Umbilical cord (tissue), 1 donor: ENCODE measurements at regions not wholly inside any gene's neighbourhood (a gene's known extent, or its start where the extent isn't known, plus 50 kb on each side); places are given as distances from the start of the nearest gene placed in this dataset.

ENCODE experiments used
- DNase-seq: peaks from one replicate; pipeline ENCODE4 v3.0.0-alpha.2; 2015; ENCODE audit warnings: low spot score

DNA sequence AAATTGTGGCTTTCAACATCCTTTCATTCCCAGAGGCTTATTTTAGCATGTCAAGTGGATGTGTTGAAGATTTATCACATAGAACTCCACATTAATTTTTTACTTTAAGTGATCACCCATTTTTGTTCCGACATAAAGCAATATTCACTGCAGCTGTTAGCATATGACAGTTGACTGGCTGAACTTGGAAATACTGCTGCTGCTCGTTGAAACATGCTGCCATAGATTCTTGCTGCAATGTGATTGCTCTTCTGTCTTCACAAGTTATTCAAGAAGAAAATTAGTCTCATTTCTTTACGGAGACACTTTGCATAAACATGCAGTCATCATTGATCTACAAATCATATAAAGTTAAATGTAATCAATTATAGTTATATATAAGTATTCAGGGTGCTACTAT lies 248.4 kb downstream of the SAMD5 start:
- no peak for DNase-seq

DNA sequence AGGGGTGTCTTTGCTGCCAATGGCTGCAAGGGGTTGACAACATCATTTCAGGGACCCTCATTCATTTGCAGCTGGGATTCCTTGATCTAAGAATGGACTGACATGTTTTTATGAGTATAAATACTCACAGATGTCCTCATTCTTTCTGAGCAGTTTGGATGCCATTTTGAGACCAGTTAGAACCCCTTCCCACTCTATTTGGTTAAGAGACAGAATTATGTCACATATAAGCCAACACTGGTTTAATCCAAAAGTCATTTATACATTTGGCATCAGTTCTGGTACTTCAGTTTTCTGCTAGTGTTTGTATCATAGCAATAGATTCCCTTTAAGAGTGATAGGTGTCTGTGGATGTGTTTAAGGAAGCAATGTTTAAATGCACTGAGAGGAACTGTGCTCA lies 248.8 kb downstream of the SAMD5 start:
- DNase-seq: no peak

DNA sequence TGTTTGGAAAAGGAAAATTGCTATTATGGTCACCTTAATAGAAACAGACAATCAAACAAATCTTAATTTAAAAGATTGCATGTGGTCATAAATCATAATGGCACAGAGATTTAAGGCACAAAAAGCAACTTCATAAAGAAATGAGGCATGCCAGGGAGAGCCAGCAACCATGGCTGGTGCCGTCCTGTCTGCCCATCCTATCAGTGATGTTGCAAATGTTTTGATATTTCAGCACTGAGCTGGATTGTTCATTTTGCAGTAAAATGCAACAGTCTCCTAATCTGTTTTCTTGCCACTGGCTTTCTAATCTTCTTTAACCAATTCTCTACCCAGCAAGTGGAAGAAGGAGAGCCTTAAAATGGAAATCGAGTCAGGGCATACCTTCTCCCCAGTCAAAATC lies 249.8 kb downstream of the SAMD5 start:
- no peak for DNase-seq

DNA sequence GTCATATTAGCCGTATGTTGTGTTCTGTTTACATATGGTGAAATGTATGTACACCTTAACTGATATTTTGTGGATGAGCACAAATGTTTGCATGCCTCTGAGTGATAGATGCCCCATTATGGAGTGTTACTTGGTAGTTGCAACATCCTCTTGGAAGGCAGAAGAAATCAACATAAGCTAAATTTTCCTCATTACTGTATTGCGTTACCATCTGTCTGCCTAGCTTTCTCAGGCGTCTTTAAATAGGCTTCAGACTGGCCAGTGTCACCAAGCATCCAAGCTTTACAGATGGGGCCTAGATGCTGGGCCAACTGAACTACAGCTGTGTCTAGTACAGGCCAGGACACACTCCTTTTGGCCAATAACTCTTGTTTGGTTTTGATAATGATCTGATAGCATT lies 250.6 kb downstream of the SAMD5 start:
- DNase-seq: no peak

DNA sequence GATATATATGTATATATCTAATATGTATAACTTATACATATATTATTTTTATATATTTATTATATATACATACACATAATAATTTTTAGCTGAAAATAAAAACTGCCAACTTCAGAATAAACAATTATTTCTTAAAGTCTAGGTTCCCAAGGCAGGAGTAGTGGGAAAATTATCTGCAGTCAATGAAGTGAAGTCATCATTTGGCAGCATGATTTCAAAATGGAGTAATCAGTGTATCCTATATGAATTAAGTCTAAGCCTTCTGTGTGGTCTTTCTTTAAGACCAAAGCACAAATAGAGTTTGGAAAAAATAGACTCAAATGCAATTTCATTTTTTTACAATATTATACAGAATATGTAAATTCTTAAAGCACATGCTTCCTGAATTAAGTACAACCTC lies 251.0 kb downstream of the SAMD5 start:
- no peak for DNase-seq

DNA sequence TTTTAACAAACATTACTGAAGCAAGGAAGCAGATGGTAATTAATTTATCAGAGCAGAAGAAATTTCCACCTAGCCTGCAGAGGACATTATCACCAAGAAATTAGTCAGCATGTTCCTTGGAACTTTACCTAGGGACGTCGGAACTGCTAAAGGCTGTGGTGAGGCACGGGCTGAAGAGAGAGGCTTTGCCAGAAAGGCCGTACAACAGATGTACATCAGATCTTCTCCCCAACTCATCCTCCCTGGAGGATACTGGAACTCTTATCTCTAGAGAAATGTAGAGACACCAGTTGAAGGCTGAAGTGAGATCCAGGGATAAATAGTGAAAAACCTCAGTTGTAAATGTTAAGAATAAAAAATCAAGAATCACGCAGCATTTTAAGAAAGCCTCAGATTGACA lies 257.1 kb downstream of the SAMD5 start:
- peak; percentile 72 for DNase-seq

DNA sequence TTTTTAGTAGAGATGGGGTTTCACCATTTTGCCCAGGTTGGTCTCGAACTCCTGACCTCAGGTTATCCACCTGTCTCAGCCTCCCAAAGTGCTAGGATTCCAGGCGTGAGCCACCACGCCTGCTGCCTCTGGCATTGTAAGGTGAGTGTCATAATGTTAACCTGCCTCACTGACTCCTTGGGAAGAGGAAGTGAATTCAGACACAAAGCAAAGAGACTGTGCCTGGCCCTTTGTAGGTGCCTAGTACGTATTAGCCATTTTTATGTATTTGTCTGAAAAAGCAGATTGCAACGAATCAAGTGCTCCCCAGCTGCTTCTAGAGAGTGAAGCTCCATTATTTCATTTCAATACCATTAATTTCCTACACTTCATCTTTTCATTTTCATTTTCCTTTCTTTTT lies 260.5 kb downstream of the SAMD5 start:
- DNase-seq: no peak

DNA sequence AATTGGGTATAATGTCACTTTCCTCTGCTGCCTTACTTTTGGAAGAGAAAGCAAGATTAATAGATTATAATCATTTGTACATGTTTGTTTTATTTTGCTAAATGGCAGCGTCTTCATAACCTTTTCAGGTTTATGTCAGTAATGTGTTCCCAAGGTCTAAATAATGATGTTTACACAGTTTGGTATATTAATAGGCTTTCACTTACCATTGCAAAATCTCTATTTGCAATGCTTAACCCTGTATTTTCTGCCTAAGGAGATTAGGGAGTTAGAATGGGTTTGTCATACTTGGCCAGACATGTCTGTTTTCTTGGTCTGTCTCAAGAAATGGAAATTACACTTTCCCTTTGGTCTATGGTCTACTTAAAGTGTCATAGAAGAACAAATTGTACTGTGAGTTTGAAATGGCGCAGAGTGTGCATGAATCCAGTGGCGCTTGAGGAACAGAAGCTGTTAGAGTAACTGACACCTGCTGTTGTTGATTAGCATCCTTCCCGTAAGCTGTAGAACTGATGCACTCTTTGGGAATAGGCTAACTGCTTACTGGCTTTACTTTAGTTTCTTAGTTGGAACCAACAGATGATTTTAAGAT lies 261.1 kb downstream of the SAMD5 start:
- DNase-seq: peak; percentile 41

DNA sequence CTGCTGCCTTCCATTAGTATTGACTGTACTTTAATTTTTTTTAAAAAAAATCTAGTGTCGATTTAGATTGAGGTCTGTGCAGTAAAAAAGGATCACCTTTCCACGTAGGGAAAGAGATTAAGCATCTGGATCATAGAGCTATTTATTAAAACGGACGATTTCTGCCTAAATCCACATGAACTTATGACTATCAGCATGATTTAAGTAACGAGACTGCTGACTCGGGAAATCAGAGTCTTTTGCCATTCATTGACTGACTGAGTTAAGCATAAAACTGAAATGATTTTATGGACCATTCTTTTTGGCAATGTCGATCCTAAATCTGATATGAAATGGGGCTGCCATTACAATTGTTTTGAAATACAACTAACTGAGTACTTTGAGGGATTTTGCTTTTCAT lies 261.7 kb downstream of the SAMD5 start:
- DNase-seq: no peak

DNA sequence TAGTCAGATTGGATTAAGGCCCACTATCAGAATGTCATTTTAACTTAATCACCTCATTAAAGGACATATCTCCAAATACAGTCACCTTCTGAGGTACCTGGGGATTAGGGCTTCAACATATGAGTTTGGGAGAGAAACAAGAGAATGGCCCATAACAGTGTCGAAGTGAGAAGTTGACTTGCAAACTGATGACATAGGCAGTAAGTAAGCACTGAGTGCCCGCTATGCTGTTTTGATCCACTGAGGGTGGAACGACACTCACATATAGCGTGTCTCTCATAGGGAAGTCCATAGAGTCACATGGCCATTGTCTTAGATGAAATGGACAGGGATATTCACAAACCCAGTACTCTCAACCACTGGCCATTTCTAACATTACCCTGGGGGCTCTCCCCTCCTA lies 264.2 kb downstream of the SAMD5 start:
- DNase-seq: no peak

DNA sequence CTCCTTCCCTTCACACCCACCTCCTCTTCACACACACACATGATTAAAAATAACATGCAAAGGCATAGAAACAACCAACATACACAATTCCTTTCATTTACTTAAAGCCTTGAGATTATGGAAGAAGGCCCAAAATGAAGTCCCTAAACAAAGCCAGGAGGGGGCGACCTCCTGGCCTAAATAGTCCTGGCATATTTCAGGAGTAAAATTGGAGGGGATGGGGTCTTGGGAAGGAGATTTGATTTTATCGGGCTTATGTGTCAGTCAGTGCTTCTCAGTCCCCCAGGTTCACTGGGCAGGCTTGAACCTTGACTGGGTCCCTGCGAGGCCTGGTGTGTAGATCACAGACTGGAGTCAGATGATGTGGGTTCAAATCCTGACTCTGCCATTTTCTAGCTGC lies 266.4 kb downstream of the SAMD5 start:
- DNase-seq: no peak

DNA sequence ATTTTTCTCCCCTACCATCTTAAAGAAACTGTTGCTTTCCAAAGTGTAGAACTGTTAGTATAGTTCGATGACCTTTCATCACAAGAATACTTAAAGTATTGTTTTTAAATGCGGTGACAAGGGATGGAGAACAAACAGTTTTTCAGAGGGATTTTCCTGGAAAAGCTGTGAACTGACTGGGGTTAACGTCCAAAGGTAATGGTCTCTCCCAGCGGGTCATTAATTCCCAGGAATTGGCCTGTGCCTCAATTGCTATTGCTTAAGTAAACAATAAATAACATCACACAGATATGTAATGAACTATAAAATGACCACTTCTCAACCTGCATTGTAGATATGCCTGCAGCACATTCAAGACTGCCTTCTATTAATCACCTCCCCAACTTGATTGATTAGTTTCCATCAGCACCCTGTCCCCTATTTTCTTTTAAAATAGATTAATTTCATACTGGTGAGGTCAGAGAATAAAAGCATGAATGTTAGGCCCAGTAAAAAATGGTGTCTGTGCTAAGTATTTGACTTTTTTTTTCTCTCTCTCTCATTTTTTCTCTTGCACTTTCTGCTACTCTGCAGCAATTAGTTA lies 268.2 kb downstream of the SAMD5 start:
- no peak for DNase-seq

DNA sequence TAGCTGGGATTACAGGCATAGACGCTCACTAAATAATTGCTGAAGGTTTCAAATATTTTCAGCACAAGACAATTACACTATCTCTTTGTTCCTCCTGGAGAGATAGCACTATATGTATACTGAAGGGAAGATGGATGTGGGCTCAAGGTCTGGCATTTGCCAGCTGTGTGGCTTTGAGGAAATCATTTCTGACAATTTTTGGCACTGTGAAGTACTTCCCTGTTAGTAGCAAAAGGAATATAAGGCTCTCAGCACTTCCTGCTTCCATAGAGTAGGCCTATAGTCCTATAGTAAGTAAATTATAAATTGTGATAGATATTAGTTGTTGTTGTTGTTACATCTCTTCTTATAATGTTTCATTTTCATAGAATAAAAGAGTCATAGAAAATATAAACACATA lies 271.1 kb downstream of the SAMD5 start:
- peak; percentile 4 for DNase-seq

DNA sequence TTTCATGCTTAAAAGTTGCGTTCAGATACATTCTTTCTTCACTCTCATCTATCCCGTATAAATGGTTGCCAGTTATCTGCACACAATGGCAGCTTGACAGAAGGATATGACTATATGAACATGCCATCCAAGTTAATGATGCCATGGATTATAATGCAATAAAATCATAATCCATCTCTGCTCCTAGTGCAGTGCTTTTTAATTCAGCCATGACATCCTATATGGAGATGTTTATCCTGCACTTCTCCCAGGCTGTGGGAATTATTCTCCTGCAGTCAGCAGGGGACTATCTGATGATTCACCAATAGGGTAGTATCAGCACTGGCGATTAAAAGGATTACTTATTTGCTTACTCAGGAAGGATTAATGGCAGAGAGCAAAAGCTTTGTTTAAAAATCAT lies 273.8 kb downstream of the SAMD5 start:
- peak; percentile 74 for DNase-seq

DNA sequence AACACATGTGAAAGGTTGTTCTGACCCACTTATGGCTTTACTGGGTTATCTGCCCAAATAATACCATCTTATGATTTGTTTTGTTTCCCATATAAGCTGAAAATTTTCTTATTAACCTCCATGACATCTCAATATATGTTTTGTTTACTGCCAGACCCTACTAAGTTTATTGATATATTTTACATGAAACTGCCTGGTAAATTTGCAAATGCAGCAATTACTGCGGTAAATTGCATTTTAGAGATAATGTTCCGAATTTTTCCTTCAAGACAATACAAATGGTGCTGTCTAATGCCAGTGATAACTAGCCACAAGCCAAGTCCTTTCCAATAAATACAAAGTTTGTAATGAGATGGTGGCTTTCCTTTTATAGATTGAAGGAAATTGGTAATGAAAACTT lies 275.9 kb downstream of the SAMD5 start:
- DNase-seq: no peak

DNA sequence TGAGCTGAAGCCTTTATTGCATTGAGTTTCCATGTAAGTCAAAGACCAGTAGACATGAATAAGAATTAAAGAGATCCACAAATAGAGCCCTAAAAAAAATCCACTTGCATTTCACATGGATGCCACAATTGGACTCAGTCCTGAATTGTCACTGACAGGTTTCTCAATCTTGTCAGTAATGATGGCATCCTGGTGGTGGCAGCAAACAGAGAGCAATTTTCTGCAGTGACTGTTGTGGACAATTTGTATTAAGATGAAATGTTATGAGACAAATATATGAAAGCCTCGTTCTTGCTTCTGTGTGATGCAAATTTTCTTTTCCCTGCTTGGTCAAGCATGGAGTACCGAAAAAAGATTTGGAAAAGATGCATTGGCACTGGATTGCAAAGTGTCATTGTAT lies 278.9 kb downstream of the SAMD5 start:
- DNase-seq: no peak

DNA sequence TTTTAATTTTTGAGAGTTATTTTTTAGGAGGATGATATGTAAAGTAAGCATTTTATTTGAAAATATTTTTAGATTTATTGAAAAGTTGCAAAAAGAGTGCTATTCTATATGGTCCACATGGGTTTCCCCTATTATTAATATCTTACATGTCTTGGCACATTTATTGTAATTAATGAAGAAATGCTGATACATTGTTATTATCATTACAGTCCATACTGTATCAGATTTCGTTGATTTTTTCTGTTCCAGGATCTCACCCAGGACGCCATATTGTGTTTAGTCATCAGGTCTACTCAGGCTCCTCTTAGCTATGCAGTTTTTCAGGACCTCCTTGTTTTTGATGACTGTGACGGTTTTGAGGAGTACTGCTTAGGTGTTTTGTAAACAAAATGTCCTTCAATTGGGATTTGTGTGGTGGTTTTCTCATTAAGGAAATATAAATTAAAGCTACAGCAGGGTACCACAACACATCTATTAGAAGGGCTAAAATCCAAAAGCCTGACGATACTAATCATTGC lies 281.0 kb downstream of the SAMD5 start:
- DNase-seq: no peak

DNA sequence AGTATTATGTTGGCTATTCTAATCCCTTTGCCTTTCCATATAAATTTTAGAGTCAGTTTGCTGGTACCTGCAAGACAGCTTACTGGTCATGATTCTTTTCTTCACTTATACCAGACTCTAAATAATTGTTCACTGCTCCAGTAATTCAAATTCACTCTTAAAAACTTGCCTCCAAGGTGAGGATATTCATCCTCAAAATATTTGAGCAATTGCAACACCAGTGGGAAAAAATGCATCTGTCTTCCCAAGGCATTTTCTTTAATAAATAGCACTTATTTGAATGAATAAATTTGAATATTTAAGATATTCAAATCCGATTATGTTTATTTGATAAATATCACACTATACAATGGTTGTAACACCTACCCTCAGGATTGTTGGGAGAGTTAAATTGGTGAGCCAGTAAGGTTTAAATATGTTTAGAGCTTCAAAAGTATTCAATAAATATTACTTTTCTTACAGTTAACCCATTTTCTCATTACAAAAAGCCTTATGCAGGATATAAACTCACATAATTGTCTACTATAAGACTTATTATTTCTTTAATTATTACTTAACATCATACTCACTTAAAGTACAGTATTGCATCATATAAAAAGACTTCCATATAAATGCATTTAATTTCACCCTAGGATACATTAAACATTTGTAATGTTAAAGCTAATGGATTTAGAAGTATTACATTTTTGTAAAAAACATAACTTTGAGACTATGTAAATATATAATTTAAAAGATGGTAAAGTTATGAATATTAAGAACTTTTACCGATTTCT lies 285.6 kb downstream of the SAMD5 start:
- no peak for DNase-seq

DNA sequence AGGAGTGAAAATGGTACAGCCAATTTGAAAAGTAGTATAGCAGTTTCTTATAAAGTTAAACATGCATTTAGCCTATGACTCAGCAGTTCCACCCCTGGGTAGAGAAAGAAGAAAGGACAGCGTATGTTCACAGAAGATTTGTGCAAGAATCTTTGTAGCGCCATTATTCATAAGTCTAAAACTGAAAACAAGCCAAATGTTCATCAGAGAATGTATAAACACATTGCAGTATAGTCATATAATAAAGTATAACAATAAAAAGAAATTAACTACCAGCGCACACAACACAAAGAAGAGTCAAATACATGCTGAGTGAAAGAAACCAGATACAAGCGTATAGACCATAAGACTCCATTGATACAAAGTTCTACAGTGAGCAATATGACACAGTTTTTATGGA lies 294.0 kb downstream of the SAMD5 start:
- peak; percentile 49 for DNase-seq

DNA sequence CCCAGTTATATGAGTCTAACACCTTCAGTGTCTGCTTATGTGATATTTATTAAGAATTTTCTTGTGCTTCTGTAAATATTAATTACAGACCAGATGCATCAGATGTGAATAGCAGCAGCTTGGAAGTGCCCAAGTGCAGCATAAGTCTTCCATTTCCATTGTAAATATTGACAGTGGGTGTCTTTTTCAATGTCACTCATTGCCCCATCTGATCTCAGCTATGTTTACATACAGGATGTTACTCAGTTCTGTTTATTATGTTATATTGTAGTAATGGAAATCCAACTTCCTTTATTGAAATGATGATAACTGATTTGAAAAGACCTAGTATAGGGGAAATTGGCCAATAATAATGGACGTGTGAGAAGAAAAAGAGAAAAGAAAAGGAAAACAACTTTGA lies 296.7 kb downstream of the SAMD5 start:
- no peak for DNase-seq

DNA sequence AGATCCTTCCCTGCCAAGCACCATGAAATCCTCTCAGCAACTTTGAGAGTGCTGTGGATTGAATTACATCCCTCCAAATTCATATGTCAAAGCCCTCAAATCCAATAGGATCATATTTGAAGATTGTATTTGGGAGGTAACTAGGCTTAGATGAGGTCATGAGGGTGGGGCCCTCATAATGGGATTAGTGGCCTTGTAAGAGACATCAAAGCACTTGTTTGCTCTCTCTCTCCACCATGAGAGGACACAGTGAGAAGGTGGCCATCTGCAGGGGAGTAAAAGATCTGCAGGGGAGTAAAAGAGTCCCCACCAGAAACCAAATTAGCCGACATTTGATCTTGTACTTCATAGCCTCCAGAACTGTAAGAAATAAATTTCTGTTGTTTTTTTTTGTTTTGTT lies 298.2 kb downstream of the SAMD5 start:
- DNase-seq: peak; percentile 8

DNA sequence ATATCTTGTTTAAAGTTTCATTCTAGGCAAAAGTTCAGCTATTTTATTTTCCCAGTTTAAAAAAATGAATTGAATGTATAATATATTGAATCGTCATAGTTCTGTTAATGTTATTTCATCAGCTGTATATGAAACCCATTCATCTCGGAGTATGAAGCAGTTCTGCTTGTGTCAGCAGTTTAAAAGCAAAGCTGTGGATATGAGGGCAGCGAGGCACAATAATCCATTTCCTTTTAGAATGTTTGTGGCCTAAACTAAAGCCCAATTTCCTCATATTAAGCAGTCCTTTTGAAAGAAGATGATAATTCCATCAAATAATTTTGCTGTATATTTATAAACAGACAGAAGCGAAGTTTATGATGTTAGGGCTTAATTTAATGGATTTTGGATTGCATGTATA lies 300.1 kb downstream of the SAMD5 start:
- peak; percentile 70 for DNase-seq
